ENCODE measurements at regions not wholly inside any gene's neighbourhood (a gene's known extent, or its start where the extent isn't known, plus 50 kb on each side); places are given as distances from the start of the nearest gene placed in this dataset.

DNA sequence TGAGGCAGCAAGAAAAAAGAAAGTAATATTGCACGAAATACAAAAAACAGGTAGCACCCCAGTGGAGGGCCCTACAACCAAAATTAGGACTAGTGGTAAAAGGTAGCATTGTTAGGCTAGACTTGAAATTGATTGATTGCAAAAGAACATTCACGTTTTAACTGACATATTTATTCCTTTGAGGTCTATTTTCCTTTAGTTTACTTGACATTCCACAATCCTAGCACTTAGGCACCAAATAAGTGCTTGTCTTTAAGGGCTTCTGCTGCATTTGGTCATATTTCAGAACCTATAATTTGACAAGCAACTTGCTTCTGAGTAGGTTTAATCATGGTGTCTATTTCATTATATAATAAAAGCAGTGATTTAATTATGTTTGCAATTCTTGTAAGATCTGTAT, 642.7 kb upstream of the AGTR1 start:
- no peak overlapping the region for H3K27ac ChIP-seq

GRCh38 chr3:148062590-148062989, 635.1 kb upstream of the AGTR1 start:
- H3K4me3 ChIP-seq = no peak overlapping the region

More for the DNA sequence above, 642.7 kb upstream of the AGTR1 start:
- no peak overlapping the region for H3K4me3 ChIP-seq

GRCh38 chr3:148066802-148067201, 630.9 kb upstream of the AGTR1 start:
- Histone ChIP-seq H3K27ac (no peak overlapping the region), H3K4me3 (no peak overlapping the region)

More at GRCh38 chr3:148062590-148062989, 635.1 kb upstream of the AGTR1 start:
- no peak overlapping the region for H3K27ac ChIP-seq

- H3K4me3 ChIP-seq = no peak overlapping the region
- no peak overlapping the region for H3K27ac ChIP-seq
Measured at GRCh38 chr3:148068466-148068865, 629.2 kb upstream of the AGTR1 start.

GRCh38 chr3:148070041-148070440, 627.7 kb upstream of the AGTR1 start:
- no peak overlapping the region for H3K27ac ChIP-seq

DNA sequence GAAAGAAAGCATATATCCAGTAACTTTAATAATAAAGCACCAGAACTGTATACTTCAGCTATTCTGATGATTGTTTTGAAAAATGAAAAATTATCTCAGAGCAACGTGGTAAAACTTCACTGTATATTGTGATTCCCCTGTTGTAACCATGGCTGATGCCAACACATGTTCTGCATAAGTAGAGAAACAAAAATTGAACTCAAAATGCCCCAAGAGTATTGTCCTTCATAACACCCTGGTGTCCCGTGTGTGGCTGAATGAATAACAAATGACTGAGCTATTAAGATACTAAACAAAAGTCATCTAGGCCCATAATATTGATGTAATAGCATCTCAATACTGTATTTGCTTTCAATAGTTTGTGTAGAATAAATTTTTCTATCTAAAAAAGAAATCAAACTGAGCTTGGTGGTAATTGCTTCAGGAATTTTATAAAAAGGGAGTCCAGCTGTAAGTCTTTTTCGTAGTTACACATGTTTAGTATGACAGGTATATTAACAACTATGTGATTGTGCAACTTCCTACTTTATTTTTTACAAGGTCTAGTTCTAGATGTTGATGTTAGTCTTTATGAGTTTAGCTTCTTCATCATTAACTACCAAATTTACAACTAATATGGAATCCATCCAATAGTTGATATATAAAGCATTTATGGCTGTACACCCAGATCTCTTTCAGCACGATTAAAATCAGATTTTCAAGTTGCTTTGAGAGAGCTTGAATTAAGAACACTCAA, 623.8 kb upstream of the AGTR1 start:
- no peak overlapping the region for H3K4me3 ChIP-seq

More at GRCh38 chr3:148070041-148070440, 627.7 kb upstream of the AGTR1 start:
- no peak overlapping the region for H3K4me3 ChIP-seq

GRCh38 chr3:148074946-148075345, 622.8 kb upstream of the AGTR1 start:
- no peak overlapping the region for H3K27ac ChIP-seq
- no peak overlapping the region for H3K4me3 ChIP-seq

More for the DNA sequence above, 623.8 kb upstream of the AGTR1 start:
- H3K27ac ChIP-seq = no peak overlapping the region

DNA sequence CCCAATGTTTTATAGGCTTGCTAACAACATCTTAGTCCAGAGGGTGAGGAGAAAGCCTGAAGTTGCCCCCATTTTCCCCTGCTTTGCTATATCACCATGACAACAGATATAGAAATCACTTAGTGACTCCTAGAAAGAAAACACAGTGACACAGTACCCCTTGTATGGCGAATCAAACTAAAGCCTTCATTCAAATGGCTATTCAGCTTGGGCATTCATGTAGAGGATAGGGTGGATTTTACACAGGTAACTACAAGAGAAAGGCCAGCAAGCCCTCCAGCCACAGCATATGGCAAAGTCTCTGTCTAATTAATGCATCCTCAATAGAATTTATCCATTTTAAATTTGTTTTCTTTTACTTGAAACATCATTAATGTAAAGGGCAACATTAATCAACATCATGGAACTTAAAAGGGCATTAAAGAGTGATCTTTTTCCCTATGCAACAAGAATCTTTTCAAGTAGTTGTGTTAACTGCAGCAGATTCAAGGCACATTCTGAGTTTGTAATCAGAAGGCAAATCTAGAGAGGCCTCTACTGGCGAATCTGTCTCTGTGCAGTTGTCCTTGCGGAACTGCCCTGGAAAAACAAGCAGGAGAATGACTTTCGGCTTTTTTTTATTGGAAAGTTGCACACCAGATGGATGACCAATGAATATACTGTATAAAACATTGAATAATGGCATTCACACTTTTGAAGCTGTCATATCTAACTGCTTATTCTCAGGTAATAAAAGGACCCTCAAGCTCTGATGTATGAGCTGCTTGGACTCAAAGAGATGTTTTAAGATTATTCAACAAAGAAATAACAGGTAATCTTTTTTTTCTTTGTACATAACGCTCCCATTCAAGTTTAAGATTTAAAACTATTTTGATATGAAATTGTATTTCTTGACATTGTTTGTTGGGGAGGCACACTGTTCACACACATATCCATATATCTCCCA, 621.7 kb upstream of the AGTR1 start:
- Histone ChIP-seq H3K27ac (no peak overlapping the region), H3K4me3 (no peak overlapping the region)

DNA sequence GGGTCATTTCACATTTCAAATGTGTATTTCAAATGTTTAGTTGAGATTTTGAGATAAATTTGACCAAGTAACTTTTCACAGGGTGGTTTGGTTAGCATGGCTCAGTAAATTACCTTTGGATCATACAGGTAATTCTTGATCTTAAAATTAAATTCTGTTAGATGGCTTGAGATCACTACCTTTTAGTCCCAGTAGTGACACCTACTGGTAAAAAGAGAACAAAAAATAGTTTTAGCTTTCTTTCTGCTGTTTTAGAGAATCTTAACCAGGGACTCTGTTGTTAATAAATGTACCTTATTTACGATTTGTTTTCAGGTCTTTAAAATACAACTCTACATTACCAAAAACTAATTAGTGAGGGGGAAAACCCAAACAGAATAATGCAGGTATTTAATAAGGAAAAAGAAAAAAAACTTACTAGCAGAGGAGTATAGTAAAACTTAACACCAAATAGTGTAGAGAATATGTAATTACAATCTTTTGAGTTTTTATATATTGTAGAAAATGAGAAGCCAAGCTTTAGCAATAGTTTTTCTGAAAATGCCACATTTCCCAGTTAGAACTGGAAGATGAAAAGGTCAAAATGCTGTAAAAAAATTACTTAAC, 620.3 kb upstream of the AGTR1 start:
- no peak overlapping the region for H3K4me3 ChIP-seq
- no peak overlapping the region for H3K27ac ChIP-seq

DNA sequence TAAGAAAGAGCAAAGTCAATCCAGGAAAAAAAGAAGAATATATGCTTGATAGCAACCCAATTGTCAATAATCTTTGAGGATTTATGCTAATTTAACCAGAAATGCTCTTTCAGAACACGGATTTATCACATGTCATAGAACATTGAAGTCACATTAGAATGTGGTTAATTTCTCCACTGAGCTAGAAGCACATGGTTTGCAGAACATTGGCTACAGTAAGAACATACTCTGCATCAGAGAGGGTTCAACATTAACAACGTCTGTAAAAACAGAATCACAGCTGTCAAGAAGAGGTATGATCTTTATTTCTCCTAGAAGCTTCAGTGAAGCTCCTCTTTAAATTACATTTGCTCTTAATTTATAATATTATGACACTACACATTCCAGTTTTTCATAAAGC, 619.7 kb upstream of the AGTR1 start:
- H3K27ac ChIP-seq = no peak overlapping the region
- H3K4me3 ChIP-seq = no peak overlapping the region

DNA sequence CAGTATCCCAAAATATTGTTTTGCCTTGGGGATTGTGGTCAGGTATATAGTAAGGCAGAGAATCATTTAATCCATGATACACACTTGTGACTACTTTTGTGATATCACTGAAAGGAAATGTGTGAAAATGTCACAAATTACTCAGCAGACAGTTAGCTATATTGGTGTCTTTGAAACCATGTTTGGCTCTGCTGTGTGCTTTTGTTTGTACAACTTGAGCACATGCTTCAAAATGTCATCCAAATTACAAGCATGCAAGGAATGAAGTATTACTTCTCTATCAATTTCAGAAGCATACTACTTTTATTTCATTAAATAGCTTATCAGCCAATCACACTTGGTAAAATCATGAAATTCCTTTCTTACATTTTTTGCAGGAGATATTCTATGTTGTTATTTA, 619.0 kb upstream of the AGTR1 start:
- no peak overlapping the region for H3K27ac ChIP-seq
- H3K4me3 ChIP-seq = no peak overlapping the region

DNA sequence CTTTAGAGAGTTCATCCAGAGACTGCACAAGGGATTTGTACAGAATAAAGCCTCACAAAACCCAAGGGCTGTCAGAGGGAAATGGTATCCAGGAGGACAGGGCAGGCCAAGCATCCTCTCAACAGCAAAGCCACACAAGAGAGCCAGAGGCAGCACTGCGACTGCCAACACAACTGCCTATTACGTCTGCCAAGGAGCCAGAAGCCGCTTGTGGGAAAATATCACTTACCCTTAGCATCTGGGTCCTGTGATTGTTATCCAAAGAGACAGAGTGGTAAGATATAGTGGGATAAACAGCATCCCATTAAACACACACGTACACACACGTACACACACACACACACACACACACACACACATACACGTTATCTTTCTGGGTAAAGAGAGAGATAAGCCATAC, 618.3 kb upstream of the AGTR1 start:
- H3K4me3 ChIP-seq = no peak overlapping the region
- H3K27ac ChIP-seq = no peak overlapping the region

GRCh38 chr3:148081926-148082325, 615.8 kb upstream of the AGTR1 start:
- Histone ChIP-seq H3K4me3 (no peak overlapping the region), H3K27ac (no peak overlapping the region)

GRCh38 chr3:148082506-148083280, 615.0 kb upstream of the AGTR1 start:
- Histone ChIP-seq H3K4me3 (no peak overlapping the region), H3K27ac (no peak overlapping the region)

DNA sequence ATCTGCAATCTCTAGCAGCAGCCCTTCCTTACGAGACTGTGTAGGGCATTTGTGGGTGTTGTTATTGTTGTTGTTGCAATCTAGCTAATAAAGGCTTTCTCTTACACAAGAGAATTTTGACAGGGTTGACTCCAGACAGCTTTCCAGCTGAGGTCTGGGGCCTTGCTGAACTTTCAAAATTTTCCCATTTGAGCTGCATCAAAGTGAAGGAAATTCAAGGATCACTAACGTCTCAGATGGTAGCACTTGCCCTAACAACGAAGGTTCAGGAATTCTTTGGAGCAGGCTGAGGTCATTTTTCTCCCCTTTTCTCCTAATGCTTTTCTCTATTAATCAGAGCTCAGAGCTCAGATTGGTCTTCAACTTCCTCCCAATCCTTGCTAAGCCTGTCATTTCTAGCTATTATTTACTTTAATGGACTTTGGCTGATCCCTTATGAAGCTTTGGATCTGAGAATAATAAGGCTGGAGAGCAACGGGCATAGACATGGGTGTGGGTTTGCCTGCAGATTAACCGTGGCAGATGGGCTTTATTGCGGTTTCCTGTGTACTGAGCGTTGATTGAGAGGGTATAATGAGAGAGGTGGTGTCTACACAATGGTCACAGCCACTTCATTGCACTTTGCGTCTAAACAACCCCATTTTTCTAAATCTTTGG, 614.0 kb upstream of the AGTR1 start:
- Histone ChIP-seq H3K4me3 (no peak overlapping the region), H3K27ac (no peak overlapping the region)

DNA sequence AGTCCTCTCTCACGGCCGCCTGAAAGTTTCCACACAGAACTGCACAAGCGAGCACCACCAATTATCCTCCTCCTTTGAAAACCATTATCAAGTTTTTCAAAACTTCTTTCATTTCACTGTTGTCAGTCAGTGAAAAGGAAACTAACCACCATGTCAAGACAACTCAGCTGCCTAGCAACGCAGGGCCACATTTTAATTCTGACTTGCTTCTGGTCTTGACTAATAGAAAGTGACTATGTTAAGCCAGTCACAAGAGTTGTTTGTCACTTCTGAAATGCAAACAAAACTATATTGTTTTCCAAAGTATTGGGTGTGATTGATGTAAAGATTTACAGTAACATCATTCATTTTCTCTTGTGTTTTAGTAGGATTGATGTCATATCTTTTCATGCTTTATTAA, 612.8 kb upstream of the AGTR1 start:
- Histone ChIP-seq H3K4me3 (no peak overlapping the region), H3K27ac (no peak overlapping the region)

GRCh38 chr3:148087601-148088371, 609.9 kb upstream of the AGTR1 start:
- Histone ChIP-seq H3K27ac (no peak overlapping the region), H3K4me3 (no peak overlapping the region)

DNA sequence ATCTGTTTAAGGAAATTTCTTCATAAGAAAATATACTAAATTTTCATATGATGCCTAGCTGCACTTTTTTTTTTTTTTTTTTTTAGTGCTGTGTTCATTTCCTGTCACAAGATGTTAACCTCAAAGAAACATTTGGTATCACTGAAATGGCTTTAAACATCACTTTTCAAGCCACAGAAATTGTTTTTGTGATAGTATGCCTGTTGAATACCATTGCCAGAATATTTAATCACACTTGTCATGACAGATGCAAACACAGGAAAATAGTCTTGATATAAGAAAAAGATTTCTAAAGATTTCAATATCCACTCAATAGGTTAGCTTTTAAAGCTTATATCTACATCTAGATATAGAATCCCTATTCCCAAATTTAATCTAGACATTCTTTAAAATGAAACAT, 608.5 kb upstream of the AGTR1 start:
- no peak overlapping the region for H3K4me3 ChIP-seq
- H3K27ac ChIP-seq = no peak overlapping the region

DNA sequence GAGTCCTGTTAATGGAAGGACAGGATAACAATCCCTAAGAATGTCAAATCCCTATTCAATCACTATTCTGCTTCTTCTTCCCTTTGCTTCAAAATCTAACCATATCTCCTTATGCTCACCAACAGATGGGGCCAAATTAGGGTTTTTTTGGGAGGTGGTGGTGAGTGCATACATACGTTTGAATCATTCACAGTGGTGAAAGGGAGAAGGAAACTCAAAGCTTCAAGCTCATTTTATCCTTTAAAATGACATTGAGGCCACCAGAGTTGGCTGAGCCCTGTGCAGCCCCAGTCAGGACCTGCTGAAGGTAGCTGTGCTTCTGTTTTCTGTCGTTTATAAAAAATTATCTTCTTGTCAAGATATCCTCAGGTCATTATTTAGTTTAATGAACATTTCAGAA, 607.5 kb upstream of the AGTR1 start:
- Histone ChIP-seq H3K27ac (no peak overlapping the region), H3K4me3 (no peak overlapping the region)
